Skeletal muscle satellite cell (primary cell): ENCODE measurements at regions not wholly inside any gene's neighbourhood (a gene's known extent, or its start where the extent isn't known, plus 50 kb on each side); places are given as distances from the start of the nearest gene placed in this dataset.

Source experiments
- H3K27me3 ChIP-seq: 2 replicates; pipeline ENCODE4 v1.7.0; 2013; ENCODE audit warnings: low read length; ENCODE audit not compliant: control insufficient read depth, insufficient read depth
- H3K36me3 ChIP-seq: 2 replicates; pipeline ENCODE4 v1.7.0; 2013; ENCODE audit warnings: mild to moderate bottlenecking, control low read depth, low read length; ENCODE audit not compliant: insufficient read depth
- H3K4me1 ChIP-seq: 2 replicates; pipeline ENCODE4 v1.7.0; 2013; ENCODE audit warnings: low read length; ENCODE audit not compliant: control insufficient read depth, insufficient read depth
- H3K4me2 ChIP-seq: 2 replicates; pipeline ENCODE4 v1.7.0; 2013; ENCODE audit warnings: mild to moderate bottlenecking, low read length
- H3K4me3 ChIP-seq: 2 replicates; pipeline ENCODE4 v1.7.0; 2013; ENCODE audit warnings: low read length
- H3K9ac ChIP-seq: 2 replicates; pipeline ENCODE4 v1.7.0; 2013; ENCODE audit warnings: mild to moderate bottlenecking, low read depth, low read length, moderate library complexity
- H3K9me3 ChIP-seq: replicated peaks from 2 replicates; pipeline ENCODE4 v1.7.0; 2013; ENCODE audit warnings: mild to moderate bottlenecking, control low read depth, low read length

- Histone ChIP-seq H3K4me2 (no peak overlapping the region), H3K9me3 (no peaks in the 10 kb centered on the region), H3K9ac (no peak overlapping the region), H3K4me3 (no peak overlapping the region), H3K4me1 (no peaks in the 10 kb centered on the region), H3K27me3 (peaks cover 56% of the 10 kb centered on the region), H3K36me3 (no peaks in the 10 kb centered on the region)
Measured at GRCh38 chr5:38207343-38207742, 51.0 kb upstream of the EGFLAM start.

- Histone ChIP-seq H3K9me3 (no peaks in the 10 kb centered on the region), H3K27me3 (peaks cover 58% of the 10 kb centered on the region), H3K36me3 (no peaks in the 10 kb centered on the region), H3K4me3 (no peak overlapping the region), H3K4me1 (no peaks in the 10 kb centered on the region), H3K9ac (no peak overlapping the region), H3K4me2 (no peak overlapping the region)
Measured at GRCh38 chr5:38202741-38203140, 55.6 kb upstream of the EGFLAM start.

- Histone ChIP-seq H3K4me2 (no peak overlapping the region), H3K9me3 (no peaks in the 10 kb centered on the region), H3K4me1 (no peaks in the 10 kb centered on the region), H3K4me3 (no peak overlapping the region), H3K27me3 (peaks cover 53% of the 10 kb centered on the region), H3K36me3 (no peaks in the 10 kb centered on the region), H3K9ac (no peak overlapping the region)
Measured at GRCh38 chr5:38200872-38201557, 57.3 kb upstream of the EGFLAM start.

- Histone ChIP-seq H3K27me3 (peaks cover 48% of the 10 kb centered on the region), H3K9ac (no peak overlapping the region)
Measured at GRCh38 chr5:38197118-38197517, 61.2 kb upstream of the EGFLAM start.

GRCh38 chr5:38193015-38193581 is 65.3 kb upstream of the EGFLAM start:
- H3K27me3 ChIP-seq, result peaks cover 64% of the 10 kb centered on the region
- no peaks in the 10 kb centered on the region for H3K36me3 ChIP-seq

More at GRCh38 chr5:38197118-38197517, 61.2 kb upstream of the EGFLAM start:
- Histone ChIP-seq H3K9me3 (no peaks in the 10 kb centered on the region), H3K36me3 (no peaks in the 10 kb centered on the region), H3K4me1 (no peaks in the 10 kb centered on the region), H3K4me3 (no peak overlapping the region), H3K4me2 (no peak overlapping the region)

GRCh38 chr5:38191693-38192092 is 66.7 kb upstream of the EGFLAM start:
- Histone ChIP-seq H3K4me3 (no peak overlapping the region), H3K36me3 (no peaks in the 10 kb centered on the region), H3K4me2 (no peak overlapping the region), H3K4me1 (no peaks in the 10 kb centered on the region), H3K9me3 (no peaks in the 10 kb centered on the region), H3K27me3 (peaks cover 70% of the 10 kb centered on the region), H3K9ac (no peak overlapping the region)

More at GRCh38 chr5:38193015-38193581, 65.3 kb upstream of the EGFLAM start:
- Histone ChIP-seq H3K9ac (no peak overlapping the region), H3K4me1 (no peaks in the 10 kb centered on the region), H3K9me3 (no peaks in the 10 kb centered on the region), H3K4me3 (no peak overlapping the region), H3K4me2 (no peak overlapping the region)

GRCh38 chr5:38190111-38190510 is 68.2 kb upstream of the EGFLAM start:
- H3K4me3 ChIP-seq, result no peak overlapping the region
- H3K27me3 ChIP-seq, result peaks cover 70% of the 10 kb centered on the region
- H3K4me1 ChIP-seq, result no peaks in the 10 kb centered on the region
- no peak overlapping the region for H3K9ac ChIP-seq
- H3K36me3 ChIP-seq, result no peaks in the 10 kb centered on the region
- H3K9me3 ChIP-seq, result no peaks in the 10 kb centered on the region
- no peak overlapping the region for H3K4me2 ChIP-seq

- H3K36me3 ChIP-seq, result no peaks in the 10 kb centered on the region
- H3K4me2 ChIP-seq, result no peak overlapping the region
- H3K9ac ChIP-seq, result no peak overlapping the region
- H3K9me3 ChIP-seq, result no peaks in the 10 kb centered on the region
- H3K4me1 ChIP-seq, result no peaks in the 10 kb centered on the region
- peaks cover 67% of the 10 kb centered on the region for H3K27me3 ChIP-seq
- no peak overlapping the region for H3K4me3 ChIP-seq
Measured at GRCh38 chr5:38189081-38189504, 69.3 kb upstream of the EGFLAM start.

- Histone ChIP-seq H3K36me3 (no peaks in the 10 kb centered on the region), H3K4me2 (no peak overlapping the region), H3K27me3 (peaks cover 67% of the 10 kb centered on the region), H3K9me3 (no peaks in the 10 kb centered on the region), H3K4me1 (no peaks in the 10 kb centered on the region), H3K9ac (no peak overlapping the region), H3K4me3 (no peak overlapping the region)
Measured at GRCh38 chr5:38188591-38188990, 69.8 kb upstream of the EGFLAM start.

- Histone ChIP-seq H3K4me3 (no peak overlapping the region), H3K27me3 (peaks cover 65% of the 10 kb centered on the region), H3K4me2 (no peak overlapping the region), H3K36me3 (no peaks in the 10 kb centered on the region), H3K4me1 (no peaks in the 10 kb centered on the region), H3K9ac (no peak overlapping the region), H3K9me3 (no peaks in the 10 kb centered on the region)
Measured at GRCh38 chr5:38187532-38187931, 70.8 kb upstream of the EGFLAM start.

- peaks cover 59% of the 10 kb centered on the region for H3K27me3 ChIP-seq
Measured at GRCh38 chr5:38184627-38185026, 73.7 kb upstream of the EGFLAM start.

GRCh38 chr5:38182991-38183390 is 75.4 kb upstream of the EGFLAM start:
- Histone ChIP-seq H3K4me3 (no peak overlapping the region), H3K9me3 (no peaks in the 10 kb centered on the region), H3K9ac (no peak overlapping the region), H3K4me1 (no peaks in the 10 kb centered on the region), H3K4me2 (no peak overlapping the region), H3K27me3 (peaks cover 55% of the 10 kb centered on the region), H3K36me3 (no peaks in the 10 kb centered on the region)

More at GRCh38 chr5:38184627-38185026, 73.7 kb upstream of the EGFLAM start:
- Histone ChIP-seq H3K9me3 (no peaks in the 10 kb centered on the region), H3K4me2 (no peak overlapping the region), H3K36me3 (no peaks in the 10 kb centered on the region), H3K4me3 (no peak overlapping the region), H3K4me1 (no peaks in the 10 kb centered on the region), H3K9ac (no peak overlapping the region)
